H1 (cell line): ENCODE measurements at regions not wholly inside any gene's neighbourhood (a gene's known extent, or its start where the extent isn't known, plus 50 kb on each side); places are given as distances from the start of the nearest gene placed in this dataset.

Experiments
- CTCF ChIA-PET: fragments of 300-600 bp; sonication (Branson Sonifier 250); formaldehyde crosslinking; loops from one replicate; lab custom pipeline; 2021; ENCODE audit not compliant: partially characterized antibody; lab: Charles Lee
- POLR2A ChIA-PET: fragments of 300-600 bp; sonication (Branson Sonifier 250); formaldehyde crosslinking; loops from one replicate; lab custom pipeline; 2021; ENCODE audit warnings: inconsistent platforms; ENCODE audit not compliant: partially characterized antibody; lab: Charles Lee
- DNase-seq, 2 experiments: peaks; one replicate each; pipeline versions ENCODE4 v3.0.0 to v3.0.0-alpha.2; 2010 to 2022; ENCODE audit warnings: low spot score in 2 of 2, low read depth in 1 of 2, mixed read lengths in 1 of 2
- FAIRE-seq: peaks from 2 replicates; lab custom pipeline; 2011; peaks lifted over from hg19 to GRCh38; lab: Jason Lieb, UNC
- H2AFZ ChIP-seq: 2 replicates; pipeline ENCODE4 v1.8.1; 2012; ENCODE audit warnings: low read length, inconsistent platforms
- H2AK5ac ChIP-seq: 2 replicates; pipeline ENCODE4 v1.6.1; 2013; ENCODE audit warnings: low read depth, low read length
- H2BK120ac ChIP-seq: replicated peaks from 2 replicates; pipeline ENCODE3; 2013; ENCODE audit warnings: low read depth, low read length, inconsistent platforms
- H2BK12ac ChIP-seq: 2 replicates; pipeline ENCODE4 v1.6.1; 2013; ENCODE audit warnings: low read depth, low read length
- H2BK15ac ChIP-seq: 2 replicates; pipeline ENCODE4 v1.6.1; 2013; ENCODE audit warnings: low read length
- H2BK20ac ChIP-seq: 2 replicates; pipeline ENCODE4 v1.6.1; 2013; ENCODE audit warnings: low read length
- H2BK5ac ChIP-seq: 2 replicates; pipeline ENCODE4 v1.6.1; 2013; ENCODE audit warnings: low read depth, low read length
- H3K14ac ChIP-seq: 2 replicates; pipeline ENCODE4 v1.6.1; 2013; ENCODE audit warnings: inconsistent platforms; ENCODE audit not compliant: insufficient read length
- H3K18ac ChIP-seq: 2 replicates; pipeline ENCODE4 v1.6.1; 2013; ENCODE audit warnings: low read length; ENCODE audit errors: extremely low read depth
- H3K23ac ChIP-seq: 2 replicates; pipeline ENCODE4 v1.6.1; 2013; ENCODE audit warnings: inconsistent platforms; ENCODE audit not compliant: insufficient read length
- H3K23me2 ChIP-seq: 2 replicates; pipeline ENCODE4 v1.6.1; 2013; ENCODE audit warnings: low read depth, low read length
- H3K27ac ChIP-seq: 2 replicates; pipeline ENCODE4 v1.6.1; 2011; ENCODE audit warnings: low read depth, low read length, inconsistent platforms
- H3K27me3 ChIP-seq, 4 experiments: replicated peaks in 1 of 4; 1 replicate in 1 of 4; 2 replicates in 3 of 4; pipeline versions ENCODE4 v1.6.1 to v1.8.1; 2011 to 2013; ENCODE audit warnings: low read length in 3 of 4, mild to moderate bottlenecking in 3 of 4, inconsistent platforms in 2 of 4, mixed read lengths in 2 of 4, moderate library complexity in 1 of 4; ENCODE audit not compliant: control insufficient read depth in 3 of 4, insufficient read depth in 3 of 4; ENCODE audit errors: extremely low read depth in 1 of 4
- H3K36me3 ChIP-seq, 4 experiments: 2 replicates each; pipeline versions ENCODE4 v1.6.1 to v1.8.1; 2011 to 2013; ENCODE audit warnings: mild to moderate bottlenecking in 4 of 4, low read length in 3 of 4, moderate library complexity in 2 of 4, control low read depth in 1 of 4, inconsistent platforms in 1 of 4; ENCODE audit not compliant: insufficient read depth in 4 of 4, control insufficient read depth in 2 of 4
- H3K4ac ChIP-seq: replicated peaks from 2 replicates; pipeline ENCODE3; 2013; ENCODE audit warnings: low read length, low read depth, mixed read lengths, inconsistent platforms; ENCODE audit not compliant: insufficient read length
- H3K4me1 ChIP-seq, 4 experiments: replicated peaks in 1 of 4; 1 replicate in 1 of 4; 2 replicates in 3 of 4; pipeline versions ENCODE4 v1.6.1 to v1.8.1; 2011 to 2013; ENCODE audit warnings: low read length in 3 of 4, inconsistent platforms in 2 of 4, mixed read lengths in 1 of 4; ENCODE audit not compliant: insufficient read depth in 4 of 4, control insufficient read depth in 3 of 4
- H3K4me2 ChIP-seq, 2 experiments: 2 replicates each; pipeline versions ENCODE4 v1.6.1 to v1.8.1; 2011 to 2013; ENCODE audit warnings: low read depth in 2 of 2, low read length in 2 of 2, control low read depth in 1 of 2, inconsistent platforms in 1 of 2, mild to moderate bottlenecking in 1 of 2; ENCODE audit not compliant: insufficient read depth in 1 of 2
- H3K4me3 ChIP-seq, 4 experiments: fragments of 200-600, 300-600 bp in 1 of 4; sonication (generic), shearing (Covaris generic), sonication (Bioruptor Twin) in 1 of 4; 2 replicates each; pipeline versions ENCODE4 v1.5.1 to v1.8.1; 2011 to 2016; ENCODE audit warnings: low read length in 4 of 4, low read depth in 3 of 4, control low read depth in 2 of 4, inconsistent platforms in 2 of 4, mild to moderate bottlenecking in 2 of 4, mixed read lengths in 1 of 4, moderate library complexity in 1 of 4; ENCODE audit not compliant: insufficient read depth in 2 of 4; ENCODE audit errors: extremely low read depth in 1 of 4
- H3K56ac ChIP-seq: replicated peaks from 2 replicates; pipeline ENCODE3; 2013; ENCODE audit warnings: low read depth, mild to moderate bottlenecking, mixed read lengths, low read length, inconsistent platforms; ENCODE audit not compliant: insufficient read length
- H3K79me1 ChIP-seq: 2 replicates; pipeline ENCODE4 v1.6.1; 2013; ENCODE audit warnings: low read depth, low read length, control low read depth
- H3K79me2 ChIP-seq, 2 experiments: 2 replicates each; pipeline versions ENCODE4 v1.6.1 to v1.8.1; 2012 to 2013; ENCODE audit warnings: low read length in 2 of 2, mild to moderate bottlenecking in 2 of 2, inconsistent platforms in 1 of 2; ENCODE audit not compliant: insufficient read depth in 2 of 2, control insufficient read depth in 1 of 2
- H3K9ac ChIP-seq, 4 experiments: replicated peaks in 1 of 4; 1 replicate in 1 of 4; 2 replicates in 3 of 4; pipeline versions ENCODE4 v1.6.1 to v1.8.1; 2011 to 2013; ENCODE audit warnings: low read depth in 3 of 4, low read length in 3 of 4, control low read depth in 2 of 4, mild to moderate bottlenecking in 2 of 4, moderate library complexity in 2 of 4, inconsistent platforms in 1 of 4; ENCODE audit errors: extremely low read depth in 1 of 4
- H3K9me3 ChIP-seq, 2 experiments: 2 replicates each; pipeline versions ENCODE4 v1.6.1 to v1.8.1; 2012 to 2013; ENCODE audit warnings: mild to moderate bottlenecking in 2 of 2, moderate library complexity in 2 of 2, control low read depth in 1 of 2, inconsistent platforms in 1 of 2, low read depth in 1 of 2, low read length in 1 of 2, mixed read lengths in 1 of 2; ENCODE audit not compliant: insufficient read depth in 2 of 2
- H4K20me1 ChIP-seq, 2 experiments: replicated peaks in 1 of 2; 2 replicates each; pipeline versions ENCODE3 to v1.8.1; 2011 to 2013; ENCODE audit warnings: inconsistent platforms in 2 of 2, low read length in 2 of 2, mild to moderate bottlenecking in 1 of 2; ENCODE audit not compliant: insufficient read depth in 2 of 2, control insufficient read depth in 1 of 2
- H4K5ac ChIP-seq: 2 replicates; pipeline ENCODE4 v1.6.1; 2013; ENCODE audit warnings: low read length, low read depth, mixed read lengths, inconsistent platforms; ENCODE audit not compliant: insufficient read length
- H4K8ac ChIP-seq: 2 replicates; pipeline ENCODE4 v1.8.0; 2013; ENCODE audit warnings: mild to moderate bottlenecking, moderate library complexity, low read length, inconsistent platforms; ENCODE audit not compliant: insufficient read depth; ENCODE audit errors: extremely low read depth
- H4K91ac ChIP-seq: replicated peaks from 2 replicates; pipeline ENCODE3; 2013; ENCODE audit warnings: low read length, mixed read lengths, inconsistent platforms; ENCODE audit not compliant: insufficient read length
- ASH2L ChIP-seq: fragments of 200-600, 300-600 bp; sonication (generic); IDR thresholded peaks from one replicate; pipeline ENCODE4 v1.7.1; 2017; ENCODE audit warnings: low read length
- BACH1 ChIP-seq: IDR thresholded peaks from 2 replicates; pipeline ENCODE4 v1.6.1; 2012; ENCODE audit warnings: low read length, improper control_type of control experiment
- BCL11A ChIP-seq, 2 experiments: IDR thresholded peaks; one replicate each; pipeline ENCODE4 v1.6.1; 2011; ENCODE audit warnings: low read depth in 2 of 2, low read length in 2 of 2, mild to moderate bottlenecking in 2 of 2
- CTCF ChIP-seq, 3 experiments: IDR thresholded peaks; 1 replicate in 2 of 3; 2 replicates in 1 of 3; pipeline versions ENCODE4 v1.5.1 to v1.6.1; 2011; ENCODE audit warnings: low read length in 3 of 3, mild to moderate bottlenecking in 3 of 3, inconsistent platforms in 2 of 3, low read depth in 1 of 3, moderate library complexity in 1 of 3; ENCODE audit not compliant: insufficient read depth in 1 of 3; ENCODE audit errors: control extremely low read depth in 1 of 3
- NRF1 ChIP-seq: IDR thresholded peaks from 2 replicates; pipeline ENCODE4 v1.6.1; 2011; ENCODE audit warnings: mild to moderate bottlenecking, low read depth, low read length, improper control_type of control experiment
- PHF8 ChIP-seq: fragments of 200-600 bp; sonication (generic); conservative IDR thresholded peaks from 2 replicates; pipeline ENCODE4 v1.7.1; 2012; ENCODE audit warnings: low read depth, mild to moderate bottlenecking, inconsistent platforms, low read length, moderate library complexity
- POLR2A ChIP-seq, 2 experiments: IDR thresholded peaks; 1 replicate in 1 of 2; 2 replicates in 1 of 2; pipeline ENCODE4 v1.6.1; 2011; ENCODE audit warnings: low read depth in 2 of 2, low read length in 2 of 2, mild to moderate bottlenecking in 2 of 2; ENCODE audit errors: control extremely low read depth in 1 of 2
- POLR2AphosphoS5 ChIP-seq: IDR thresholded peaks from 2 replicates; pipeline ENCODE4 v1.6.1; 2011; ENCODE audit warnings: low read depth, low read length
- POU5F1 ChIP-seq: IDR thresholded peaks from 2 replicates; pipeline ENCODE4 v1.6.1; 2011; ENCODE audit warnings: low read depth, mild to moderate bottlenecking, low read length, moderate library complexity
- SIRT6 ChIP-seq: IDR thresholded peaks from one replicate; pipeline ENCODE4 v1.7.1; 2012; ENCODE audit warnings: low read length, inconsistent platforms
- SRF ChIP-seq: IDR thresholded peaks from 2 replicates; pipeline ENCODE4 v1.6.1; 2011; ENCODE audit warnings: mild to moderate bottlenecking, low read depth, low read length, moderate library complexity
- SUZ12 ChIP-seq: fragments of 200-600 bp; sonication (generic); IDR thresholded peaks from 2 replicates; pipeline ENCODE4 v1.6.1; 2012; ENCODE audit warnings: mild to moderate bottlenecking, inconsistent platforms, low read length, moderate library complexity, mixed read lengths
- TAF1 ChIP-seq: IDR thresholded peaks from 2 replicates; pipeline ENCODE4 v1.6.1; 2011; ENCODE audit warnings: mild to moderate bottlenecking, low read depth, low read length
- TCF12 ChIP-seq: IDR thresholded peaks from 2 replicates; pipeline ENCODE4 v1.6.1; 2011; ENCODE audit warnings: low read depth, mild to moderate bottlenecking, low read length
- YY1 ChIP-seq: IDR thresholded peaks from 2 replicates; pipeline ENCODE4 v1.6.1; 2011; ENCODE audit warnings: low read depth, mild to moderate bottlenecking, low read length
- WGBS, 2 experiments: shearing (Covaris generic) in 1 of 2; methylation state at CpG; one replicate each; pipeline versions ENCODE4 v1.1.6 to v1.1.7; 2013 to 2015; ENCODE audit warnings: low lambda C conversion rate in 2 of 2, mixed read lengths in 2 of 2, inconsistent platforms in 1 of 2, low coverage in 1 of 2, missing lambda C conversion rate in 1 of 2; ENCODE audit not compliant: insufficient replicate concordance in 2 of 2, insufficient coverage in 1 of 2, insufficient read length in 1 of 2; ENCODE audit errors: extremely low coverage in 1 of 2, missing lambda C conversion rate in 1 of 2; 5-methylcytosine and 5-hydroxymethylcytosine counted together

GRCh38 chr15:59946084-59946483 lies 58.0 kb upstream of the FOXB1 start:
- Histone ChIP-seq H2BK20ac (no peak overlapping the region), H4K91ac (no peak overlapping the region), H3K4me3 (no peak overlapping the region), H4K8ac (no peak overlapping the region), H3K9ac (no peak overlapping the region), H3K27me3 (no peaks in the 10 kb centered on the region), H2BK120ac (no peak overlapping the region), H3K23me2 (no peaks in the 10 kb centered on the region), H3K4me1 (peaks cover 0 to 7% (median 0%) of the 10 kb centered on the region in 4 experiments; a peak in 1 of 7 replicates), H3K79me2 (no peaks in the 10 kb centered on the region), H3K18ac (no peak overlapping the region), H4K5ac (no peak overlapping the region), H2BK12ac (no peak overlapping the region), H3K36me3 (no peaks in the 10 kb centered on the region), H2BK15ac (no peak overlapping the region), H3K56ac (no peak overlapping the region), H3K14ac (no peak overlapping the region), H4K20me1 (no peaks in the 10 kb centered on the region), H3K79me1 (no peaks in the 10 kb centered on the region), H3K27ac (no peak overlapping the region), H3K9me3 (no peaks in the 10 kb centered on the region), H3K23ac (no peak overlapping the region), H2AK5ac (no peak overlapping the region), H3K4ac (no peak overlapping the region), H2BK5ac (no peak overlapping the region), H3K4me2 (no peak overlapping the region), H2AFZ (no peak overlapping the region)
- TF ChIP-seq ASH2L (no peak), POLR2AphosphoS5 (no peak), SRF (no peak), POLR2A (IDR thresholded peaks at IDR 0.05; ENCODE audit: control extremely low read depth in 1 of 2, low read depth in 2 of 2, low read length in 2 of 2) (no peak), TAF1 (no peak), SUZ12 (no peak), BCL11A (IDR thresholded peaks at IDR 0.05; ENCODE audit: low read depth in 2 of 2, low read length in 2 of 2) (no peak), CTCF (IDR thresholded peaks at IDR 0.05; ENCODE audit: control extremely low read depth in 1 of 3, insufficient read depth in 1 of 3, low read depth in 1 of 3, low read length in 3 of 3) (no peak), YY1 (no peak), POU5F1 (no peak), BACH1 (no peak), NRF1 (no peak), PHF8 (no peak), TCF12 (no peak), SIRT6 (no peak)
- DNase-seq, result no peak
- 87% methylated on average over 3 of the region's 3 CpGs; no CpG with 5 or more reads in 1 of the 2 experiments for WGBS, 2 experiments
- CTCF ChIA-PET, result interaction anchor here (1.0 kb wide), 1 partner anchor 266 kb away, joined by 3 read pairs; no protein-coding TSS in a partner anchor
- peak; percentile 32 for FAIRE-seq
- POLR2A ChIA-PET, result no interaction called here
